Testis (tissue), 2 donors: ENCODE measurements at regions not wholly inside any gene's neighbourhood (a gene's known extent, or its start where the extent isn't known, plus 50 kb on each side); places are given as distances from the start of the nearest gene placed in this dataset.

Experiments
- CTCF ChIP-seq, 3 experiments: fragments of 450-650 bp in 2 of 3; fragments of 200-600 bp in 1 of 3; sonication (generic) in 1 of 3; IDR thresholded peaks; one replicate each; pipeline ENCODE4 v1.5.1; 2016 to 2019; ENCODE audit warnings: antibody characterized with exemption in 3 of 3, mild to moderate bottlenecking in 2 of 3, moderate library complexity in 1 of 3
- POLR2A ChIP-seq: fragments of 450-650 bp; IDR thresholded peaks from one replicate; pipeline ENCODE4 v1.6.1; 2017; ENCODE audit warnings: antibody characterized with exemption, mild to moderate bottlenecking, moderate library complexity

- TF ChIP-seq CTCF (IDR thresholded peaks at IDR 0.05) (no peak), POLR2A (no peak)
Measured at GRCh38 chr14:97944380-97944779, 1147.2 kb downstream of the VRK1 start.
